Activated CD4-positive, alpha-beta T cell treated with anti-CD3 and anti-CD28 coated beads for 36 hours (primary cell): ENCODE measurements at regions not wholly inside any gene's neighbourhood (a gene's known extent, or its start where the extent isn't known, plus 50 kb on each side); places are given as distances from the start of the nearest gene placed in this dataset.

Source experiments
- ATAC-seq: fragments of 200-7000 bp; cut with Tn5 transposase; one replicate; pipeline ENCODE4 v1.10.0; 2021; ENCODE audit warnings: mild to moderate bottlenecking, moderate library complexity
- CTCF ChIA-PET: fragments of 350-600 bp; sonication (Branson Sonifier 250); formaldehyde crosslinking; loops from one replicate; lab custom pipeline; 2021; ENCODE audit warnings: antibody characterized with exemption; lab: Charles Lee
- POLR2A ChIA-PET: fragments of 350-600 bp; sonication (Branson Sonifier 250); formaldehyde crosslinking; loops from one replicate; lab custom pipeline; 2021; ENCODE audit warnings: antibody characterized with exemption, inconsistent platforms; lab: Charles Lee
- DNase-seq: peaks from one replicate; pipeline ENCODE4 v3.0.0-alpha.2; 2020
- H3K27ac Mint-ChIP-seq: one replicate; pipeline ENCODE4 v1.8.0; 2021; ENCODE audit warnings: mixed read lengths
- H3K27me3 Mint-ChIP-seq: one replicate; pipeline ENCODE4 v1.8.0; 2021; ENCODE audit warnings: mixed read lengths
- H3K36me3 Mint-ChIP-seq: one replicate; pipeline ENCODE4 v1.8.0; 2021; ENCODE audit warnings: low read depth, mixed read lengths
- H3K4me1 Mint-ChIP-seq: one replicate; pipeline ENCODE4 v1.8.0; 2021; ENCODE audit warnings: mixed read lengths
- H3K4me3 Mint-ChIP-seq: one replicate; pipeline ENCODE4 v1.8.0; 2021; ENCODE audit warnings: mild to moderate bottlenecking, moderate library complexity, mixed read lengths
- H3K9me3 Mint-ChIP-seq: one replicate; pipeline ENCODE4 v1.8.0; 2021; ENCODE audit warnings: low read depth, mixed read lengths
- intact Hi-C, 2 experiments: fragments of 100-400 bp; cut with DNase I in 1 of 2; cut with micrococcal nuclease in 1 of 2; formaldehyde crosslinking; loops; one replicate each; pipeline versions ENCODE4 v1.14.2 to v1.15.1; 2022 to 2024; cut with DNase I, micrococcal nuclease

GRCh38 chr10:81127931-81128330, 590.2 kb downstream of the SH2D4B start:
- ATAC-seq: no peak
- ChIA-PET CTCF (no interaction called here), POLR2A (no interaction called here)
- Mint-ChIP-seq H3K4me3 (no peak overlapping the region), H3K36me3 (no peaks in the 10 kb centered on the region), H3K27ac (no peak overlapping the region), H3K4me1 (no peaks in the 10 kb centered on the region), H3K27me3 (peaks cover 3% of the 10 kb centered on the region), H3K9me3 (no peaks in the 10 kb centered on the region)
- intact Hi-C loops: no loop called here
- no peak for DNase-seq

- CTCF ChIA-PET: no interaction called here
- ATAC-seq (no peak), DNase-seq (no peak)
- H3K27ac Mint-ChIP-seq: no peak overlapping the region
- peaks cover 3% of the 10 kb centered on the region for H3K27me3 Mint-ChIP-seq
- H3K36me3 Mint-ChIP-seq: no peaks in the 10 kb centered on the region
- POLR2A ChIA-PET: interaction anchor here (0.6 kb wide), 1 partner anchor 127 kb away, joined by 18 read pairs; no protein-coding TSS in a partner anchor
- H3K4me3 Mint-ChIP-seq: no peak overlapping the region
- H3K9me3 Mint-ChIP-seq: no peaks in the 10 kb centered on the region
- intact Hi-C loops: no loop called here
- H3K4me1 Mint-ChIP-seq: no peaks in the 10 kb centered on the region
Measured at GRCh38 chr10:81130014-81130413, 592.3 kb downstream of the SH2D4B start.

- peaks cover 4% of the 10 kb centered on the region for H3K9me3 Mint-ChIP-seq
- DNase-seq (no peak), ATAC-seq (no peak)
- no peaks in the 10 kb centered on the region for H3K27me3 Mint-ChIP-seq
- H3K4me1 Mint-ChIP-seq: no peaks in the 10 kb centered on the region
- no peaks in the 10 kb centered on the region for H3K36me3 Mint-ChIP-seq
- H3K4me3 Mint-ChIP-seq: no peak overlapping the region
- ChIA-PET POLR2A (no interaction called here), CTCF (no interaction called here)
- H3K27ac Mint-ChIP-seq: no peak overlapping the region
- intact Hi-C loops: no loop called here
Measured at GRCh38 chr10:81135851-81136250, 598.1 kb downstream of the SH2D4B start.

- ChIA-PET CTCF (no interaction called here), POLR2A (no interaction called here)
- no peaks in the 10 kb centered on the region for H3K4me1 Mint-ChIP-seq
- H3K4me3 Mint-ChIP-seq: no peak overlapping the region
- ATAC-seq (no peak), DNase-seq (no peak)
- intact Hi-C loops: no loop called here
- no peak overlapping the region for H3K27ac Mint-ChIP-seq
- H3K27me3 Mint-ChIP-seq: no peaks in the 10 kb centered on the region
- no peaks in the 10 kb centered on the region for H3K36me3 Mint-ChIP-seq
- peaks cover 4% of the 10 kb centered on the region for H3K9me3 Mint-ChIP-seq
Measured at GRCh38 chr10:81136261-81136660, 598.6 kb downstream of the SH2D4B start.

- ATAC-seq (no peak), DNase-seq (no peak)
- Mint-ChIP-seq H3K4me1 (no peaks in the 10 kb centered on the region), H3K9me3 (no peaks in the 10 kb centered on the region), H3K27me3 (no peaks in the 10 kb centered on the region), H3K36me3 (no peaks in the 10 kb centered on the region), H3K27ac (no peak overlapping the region), H3K4me3 (no peak overlapping the region)
- POLR2A ChIA-PET: no interaction called here
- CTCF ChIA-PET: no interaction called here
- intact Hi-C loops: no loop called here
Measured at GRCh38 chr10:81145975-81146374, 608.3 kb downstream of the SH2D4B start.

- Mint-ChIP-seq H3K36me3 (no peaks in the 10 kb centered on the region), H3K27me3 (no peaks in the 10 kb centered on the region), H3K9me3 (no peaks in the 10 kb centered on the region), H3K27ac (no peak overlapping the region), H3K4me3 (no peak overlapping the region), H3K4me1 (no peaks in the 10 kb centered on the region)
- ATAC-seq (no peak), DNase-seq (no peak)
- intact Hi-C loops: no loop called here
- ChIA-PET POLR2A (no interaction called here), CTCF (no interaction called here)
Measured at GRCh38 chr10:81146436-81146835, 608.7 kb downstream of the SH2D4B start.

- DNase-seq: no peak
- ChIA-PET CTCF (no interaction called here), POLR2A (no interaction called here)
- Mint-ChIP-seq H3K4me1 (no peaks in the 10 kb centered on the region), H3K4me3 (no peak overlapping the region), H3K27me3 (no peaks in the 10 kb centered on the region), H3K9me3 (no peaks in the 10 kb centered on the region), H3K27ac (no peak overlapping the region), H3K36me3 (no peaks in the 10 kb centered on the region)
- intact Hi-C loops: no loop called here
- ATAC-seq: no peak
Measured at GRCh38 chr10:81152656-81153055, 615.0 kb downstream of the SH2D4B start.

GRCh38 chr10:81157681-81158080, 620.0 kb downstream of the SH2D4B start:
- CTCF ChIA-PET: no interaction called here
- DNase-seq (no peak), ATAC-seq (no peak)
- Mint-ChIP-seq H3K4me1 (no peaks in the 10 kb centered on the region), H3K4me3 (no peak overlapping the region), H3K9me3 (no peaks in the 10 kb centered on the region), H3K27me3 (no peaks in the 10 kb centered on the region), H3K36me3 (no peaks in the 10 kb centered on the region), H3K27ac (no peak overlapping the region)
- intact Hi-C loops: no loop called here
- POLR2A ChIA-PET: no interaction called here

- POLR2A ChIA-PET: no interaction called here
- Mint-ChIP-seq H3K4me1 (no peaks in the 10 kb centered on the region), H3K36me3 (no peaks in the 10 kb centered on the region), H3K27ac (no peak overlapping the region), H3K27me3 (no peaks in the 10 kb centered on the region), H3K9me3 (peaks cover 2% of the 10 kb centered on the region), H3K4me3 (no peak overlapping the region)
- no peak for ATAC-seq
- CTCF ChIA-PET: interaction anchor here (1.3 kb wide), 1 partner anchor 17 kb away, joined by 3 read pairs; no protein-coding TSS in a partner anchor
- no peak for DNase-seq
- intact Hi-C loops: no loop called here
Measured at GRCh38 chr10:81177651-81178244, 640.0 kb downstream of the SH2D4B start.

GRCh38 chr10:81179324-81179723, 641.6 kb downstream of the SH2D4B start:
- no peaks in the 10 kb centered on the region for H3K36me3 Mint-ChIP-seq
- DNase-seq (no peak), ATAC-seq (no peak)
- H3K27ac Mint-ChIP-seq: no peak overlapping the region
- ChIA-PET CTCF (interaction anchor here (0.8 to 1.9 kb wide), 6 partner anchors 15 to 518 kb away, joined by 3 to 13 read pairs (median 4); no protein-coding TSS in a partner anchor), POLR2A (no interaction called here)
- no peaks in the 10 kb centered on the region for H3K4me1 Mint-ChIP-seq
- H3K27me3 Mint-ChIP-seq: no peaks in the 10 kb centered on the region
- intact Hi-C loops: no loop called here
- H3K9me3 Mint-ChIP-seq: peaks cover 2% of the 10 kb centered on the region
- no peak overlapping the region for H3K4me3 Mint-ChIP-seq

GRCh38 chr10:81179805-81180452, 642.2 kb downstream of the SH2D4B start:
- Mint-ChIP-seq H3K4me1 (no peaks in the 10 kb centered on the region), H3K9me3 (peaks cover 2% of the 10 kb centered on the region), H3K36me3 (no peaks in the 10 kb centered on the region), H3K27me3 (no peaks in the 10 kb centered on the region), H3K27ac (no peak overlapping the region), H3K4me3 (no peak overlapping the region)
- DNase-seq (peak; percentile 5), ATAC-seq (no peak)
- POLR2A ChIA-PET: no interaction called here
- intact Hi-C loops: loop anchor here in 1 of 2 experiments (5.0 kb wide), 2 partner anchors 483 to 518 kb away; no protein-coding TSS in a partner anchor
- CTCF ChIA-PET: interaction anchor here (0.8 to 1.9 kb wide), 6 partner anchors 14 to 519 kb away, joined by 3 to 13 read pairs (median 4); no protein-coding TSS in a partner anchor

GRCh38 chr10:81182296-81182695, 644.6 kb downstream of the SH2D4B start:
- no peak overlapping the region for H3K4me3 Mint-ChIP-seq
- no peaks in the 10 kb centered on the region for H3K9me3 Mint-ChIP-seq
- H3K27me3 Mint-ChIP-seq: no peaks in the 10 kb centered on the region
- H3K36me3 Mint-ChIP-seq: no peaks in the 10 kb centered on the region
- POLR2A ChIA-PET: no interaction called here
- CTCF ChIA-PET: no interaction called here
- no peaks in the 10 kb centered on the region for H3K4me1 Mint-ChIP-seq
- DNase-seq (no peak), ATAC-seq (no peak)
- intact Hi-C loops: loop anchor here in 1 of 2 experiments (5.0 kb wide), 2 partner anchors 485 to 520 kb away; no protein-coding TSS in a partner anchor
- H3K27ac Mint-ChIP-seq: no peak overlapping the region
